Esophagus muscularis mucosa (tissue), 4 donors: ENCODE measurements at regions not wholly inside any gene's neighbourhood (a gene's known extent, or its start where the extent isn't known, plus 50 kb on each side); places are given as distances from the start of the nearest gene placed in this dataset.

ENCODE experiments used
- EP300 ChIP-seq: sonication (generic); formaldehyde crosslinking; IDR thresholded peaks from one replicate; pipeline ENCODE4 v1.6.1; 2017; ENCODE audit warnings: antibody characterized with exemption
- POLR2AphosphoS5 ChIP-seq, 2 donors: sonication (generic); formaldehyde crosslinking; IDR thresholded peaks; one replicate each; pipeline ENCODE4 v1.6.1; 2017; ENCODE audit warnings: antibody characterized with exemption in 2 of 2
- TF ChIP-seq, protein P1 (sequence below), 3 experiments: fragments of 200-600 bp in 2 of 3; fragments of 450-650 bp in 1 of 3; sonication (generic) in 2 of 3; IDR thresholded peaks; one replicate each; pipeline ENCODE4 v1.5.1; 2017 to 2019; ENCODE audit warnings: antibody characterized with exemption in 3 of 3, mild to moderate bottlenecking in 2 of 3, moderate library complexity in 1 of 3

DNA sequence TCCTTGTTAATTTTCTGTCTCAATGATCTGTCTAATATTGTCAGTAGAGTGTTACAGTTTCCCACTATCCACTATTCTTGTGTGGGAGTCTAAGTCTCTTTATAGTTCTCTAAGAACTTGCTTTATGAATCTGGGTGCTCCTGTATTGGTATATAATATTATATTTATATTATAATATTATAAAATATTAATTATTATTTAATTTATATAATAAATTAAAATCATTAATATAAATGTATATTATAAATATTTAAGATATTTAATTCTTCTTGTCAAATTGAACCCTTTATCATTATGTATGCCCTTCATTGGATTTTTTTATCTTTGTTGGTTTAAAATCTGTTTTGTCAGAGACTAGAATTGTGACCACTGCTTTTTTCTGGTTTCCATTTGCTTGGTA is 1950.2 kb upstream of the LRRTM1 start:
- TF ChIP-seq, protein P1, sequence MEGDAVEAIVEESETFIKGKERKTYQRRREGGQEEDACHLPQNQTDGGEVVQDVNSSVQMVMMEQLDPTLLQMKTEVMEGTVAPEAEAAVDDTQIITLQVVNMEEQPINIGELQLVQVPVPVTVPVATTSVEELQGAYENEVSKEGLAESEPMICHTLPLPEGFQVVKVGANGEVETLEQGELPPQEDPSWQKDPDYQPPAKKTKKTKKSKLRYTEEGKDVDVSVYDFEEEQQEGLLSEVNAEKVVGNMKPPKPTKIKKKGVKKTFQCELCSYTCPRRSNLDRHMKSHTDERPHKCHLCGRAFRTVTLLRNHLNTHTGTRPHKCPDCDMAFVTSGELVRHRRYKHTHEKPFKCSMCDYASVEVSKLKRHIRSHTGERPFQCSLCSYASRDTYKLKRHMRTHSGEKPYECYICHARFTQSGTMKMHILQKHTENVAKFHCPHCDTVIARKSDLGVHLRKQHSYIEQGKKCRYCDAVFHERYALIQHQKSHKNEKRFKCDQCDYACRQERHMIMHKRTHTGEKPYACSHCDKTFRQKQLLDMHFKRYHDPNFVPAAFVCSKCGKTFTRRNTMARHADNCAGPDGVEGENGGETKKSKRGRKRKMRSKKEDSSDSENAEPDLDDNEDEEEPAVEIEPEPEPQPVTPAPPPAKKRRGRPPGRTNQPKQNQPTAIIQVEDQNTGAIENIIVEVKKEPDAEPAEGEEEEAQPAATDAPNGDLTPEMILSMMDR (IDR thresholded peaks at IDR 0.05): no peak
- no peak for TF ChIP-seq EP300
- TF ChIP-seq POLR2AphosphoS5 (IDR thresholded peaks at IDR 0.05): no peak
